H9 (cell line): ENCODE measurements at regions not wholly inside any gene's neighbourhood (a gene's known extent, or its start where the extent isn't known, plus 50 kb on each side); places are given as distances from the start of the nearest gene placed in this dataset.

Experiments used
- DNase-seq: peaks from one replicate; pipeline ENCODE4 v3.0.0-alpha.2; 2017
- H2AFZ ChIP-seq: one replicate; pipeline ENCODE4 v1.6.1; 2013; ENCODE audit warnings: mild to moderate bottlenecking, low read length, control low read depth, moderate library complexity
- H2AK5ac ChIP-seq: 2 replicates; pipeline ENCODE4 v1.6.1; 2013; ENCODE audit warnings: low read length, control low read depth, mixed read lengths; ENCODE audit not compliant: insufficient read length
- H2BK120ac ChIP-seq: one replicate; pipeline ENCODE4 v1.6.1; 2013; ENCODE audit warnings: low read depth, mild to moderate bottlenecking, low read length, control low read depth, inconsistent platforms; ENCODE audit not compliant: poor library complexity, severe bottlenecking
- H2BK12ac ChIP-seq: 2 replicates; pipeline ENCODE4 v1.6.1; 2013; ENCODE audit warnings: low read length, control low read depth, mixed read lengths, low read depth; ENCODE audit not compliant: insufficient read length
- H2BK15ac ChIP-seq: 2 replicates; pipeline ENCODE4 v1.6.1; 2013; ENCODE audit warnings: low read depth, low read length, control low read depth
- H2BK20ac ChIP-seq: one replicate; pipeline ENCODE4 v1.6.1; 2013; ENCODE audit warnings: low read depth, mild to moderate bottlenecking, low read length, control low read depth, inconsistent platforms; ENCODE audit not compliant: poor library complexity, severe bottlenecking
- H2BK5ac ChIP-seq: 2 replicates; pipeline ENCODE4 v1.6.1; 2013; ENCODE audit warnings: low read length, control low read depth, mixed read lengths; ENCODE audit not compliant: insufficient read length
- H3K14ac ChIP-seq: 2 replicates; pipeline ENCODE4 v1.6.1; 2013; ENCODE audit warnings: low read length, control low read depth; ENCODE audit not compliant: insufficient read depth
- H3K18ac ChIP-seq: 2 replicates; pipeline ENCODE4 v1.6.1; 2013; ENCODE audit warnings: low read depth, mild to moderate bottlenecking, mixed read lengths, low read length, control low read depth; ENCODE audit not compliant: insufficient read length
- H3K23ac ChIP-seq: 2 replicates; pipeline ENCODE4 v1.6.1; 2013; ENCODE audit warnings: low read length, control low read depth, mixed read lengths, low read depth; ENCODE audit not compliant: insufficient read length
- H3K23me2 ChIP-seq: 2 replicates; pipeline ENCODE4 v1.6.1; 2013; ENCODE audit warnings: low read depth, mild to moderate bottlenecking, mixed read lengths, low read length, control low read depth; ENCODE audit not compliant: insufficient read length, poor library complexity, severe bottlenecking
- H3K27ac ChIP-seq: 2 replicates; pipeline ENCODE4 v1.5.1; 2013; ENCODE audit warnings: low read length, control low read depth, mixed read lengths, low read depth; ENCODE audit not compliant: insufficient read length
- H3K27me3 ChIP-seq: 2 replicates; pipeline ENCODE4 v1.6.1; 2013; ENCODE audit warnings: low read length, control low read depth, inconsistent platforms; ENCODE audit not compliant: insufficient read depth
- H3K4ac ChIP-seq: 2 replicates; pipeline ENCODE4 v1.6.1; 2013; ENCODE audit warnings: low read depth, mild to moderate bottlenecking, control low read depth, inconsistent platforms, low read length, moderate library complexity
- H3K4me1 ChIP-seq: 2 replicates; pipeline ENCODE4 v1.6.1; 2013; ENCODE audit warnings: low read length, control low read depth, inconsistent platforms; ENCODE audit not compliant: insufficient read depth
- H3K4me2 ChIP-seq: 2 replicates; pipeline ENCODE4 v1.6.1; 2013; ENCODE audit warnings: low read length, control low read depth, mixed read lengths; ENCODE audit not compliant: insufficient read length, insufficient read depth
- H3K56ac ChIP-seq: 2 replicates; pipeline ENCODE4 v1.6.1; 2013; ENCODE audit warnings: low read depth, mild to moderate bottlenecking, mixed read lengths, low read length, control low read depth; ENCODE audit not compliant: insufficient read length
- H3K79me1 ChIP-seq: 2 replicates; pipeline ENCODE4 v1.6.1; 2013; ENCODE audit warnings: low read depth, mild to moderate bottlenecking, moderate library complexity, low read length, control low read depth, inconsistent platforms; ENCODE audit not compliant: insufficient read depth, poor library complexity, severe bottlenecking
- H3K79me2 ChIP-seq: 2 replicates; pipeline ENCODE4 v1.6.1; 2013; ENCODE audit warnings: low read length, control low read depth, inconsistent platforms; ENCODE audit not compliant: insufficient read depth
- H3K9ac ChIP-seq: 2 replicates; pipeline ENCODE4 v1.6.1; 2013; ENCODE audit warnings: low read length, control low read depth, mixed read lengths; ENCODE audit not compliant: insufficient read length; ENCODE audit errors: extremely low read depth
- H3K9me3 ChIP-seq: one replicate; pipeline ENCODE4 v1.6.1; 2013; ENCODE audit warnings: low read depth, low read length, inconsistent platforms; ENCODE audit not compliant: control insufficient read depth
- H3T11ph ChIP-seq: one replicate; pipeline ENCODE4 v1.6.1; 2013; ENCODE audit warnings: mild to moderate bottlenecking, low read length, control low read depth, inconsistent platforms
- H4K20me1 ChIP-seq: one replicate; pipeline ENCODE4 v1.6.1; 2013; ENCODE audit not compliant: control insufficient read depth, insufficient read length, insufficient read depth
- H4K5ac ChIP-seq: 2 replicates; pipeline ENCODE4 v1.6.1; 2013; ENCODE audit warnings: low read depth, mild to moderate bottlenecking, mixed read lengths, low read length, control low read depth; ENCODE audit not compliant: insufficient read length
- H4K8ac ChIP-seq: replicated peaks from 2 replicates; pipeline ENCODE4 v1.6.1; 2013; ENCODE audit warnings: low read length, control low read depth, mixed read lengths, low read depth; ENCODE audit not compliant: insufficient read length
- H4K91ac ChIP-seq: 2 replicates; pipeline ENCODE4 v1.6.1; 2013; ENCODE audit warnings: low read depth, mild to moderate bottlenecking, moderate library complexity, mixed read lengths, low read length, control low read depth; ENCODE audit not compliant: insufficient read length
- H3K27ac Mint-ChIP-seq, 3 experiments: 2 replicates in 2 of 3; 3 replicates in 1 of 3; pipeline ENCODE4 v1.8.0; 2020 to 2021; ENCODE audit warnings: mixed read lengths in 3 of 3, mild to moderate bottlenecking in 1 of 3, moderate library complexity in 1 of 3
- H3K27me3 Mint-ChIP-seq: 2 replicates; pipeline ENCODE4 v1.8.0; 2021; ENCODE audit warnings: low read depth, mild to moderate bottlenecking, moderate library complexity, mixed read lengths
- H3K36me3 Mint-ChIP-seq, 3 experiments: 2 replicates in 2 of 3; 3 replicates in 1 of 3; pipeline ENCODE4 v1.8.0; 2020 to 2021; ENCODE audit warnings: low read depth in 3 of 3, mixed read lengths in 3 of 3; ENCODE audit not compliant: insufficient read depth in 1 of 3
- H3K4me1 Mint-ChIP-seq, 2 experiments: 2 replicates each; pipeline ENCODE4 v1.8.0; 2020; ENCODE audit warnings: mixed read lengths in 2 of 2
- H3K4me3 Mint-ChIP-seq, 2 experiments: 2 replicates in 1 of 2; 3 replicates in 1 of 2; pipeline ENCODE4 v1.8.0; 2020 to 2021; ENCODE audit warnings: mild to moderate bottlenecking in 2 of 2, mixed read lengths in 2 of 2, moderate library complexity in 1 of 2
- H3K9me3 Mint-ChIP-seq, 2 experiments: 2 replicates in 1 of 2; 3 replicates in 1 of 2; pipeline ENCODE4 v1.8.0; 2020; ENCODE audit warnings: mild to moderate bottlenecking in 2 of 2, mixed read lengths in 2 of 2, moderate library complexity in 1 of 2
- WGBS: extraction: QIAGEN DNeasy Blood & Tissue Kit; methylation state at CpG from one replicate; pipeline ENCODE4 v1.1.7; 2013; ENCODE audit warnings: missing lambda C conversion rate, low lambda C conversion rate, mixed read lengths; ENCODE audit not compliant: insufficient read length; ENCODE audit errors: extremely low coverage; 5-methylcytosine and 5-hydroxymethylcytosine counted together
- TF ChIP-seq, protein P1 (sequence below): fragments of 200-600 bp; sonication (generic); conservative IDR thresholded peaks from 3 replicates; pipeline ENCODE4 v1.8.0; 2021; ENCODE audit warnings: antibody characterized with exemption, mild to moderate bottlenecking

DNA sequence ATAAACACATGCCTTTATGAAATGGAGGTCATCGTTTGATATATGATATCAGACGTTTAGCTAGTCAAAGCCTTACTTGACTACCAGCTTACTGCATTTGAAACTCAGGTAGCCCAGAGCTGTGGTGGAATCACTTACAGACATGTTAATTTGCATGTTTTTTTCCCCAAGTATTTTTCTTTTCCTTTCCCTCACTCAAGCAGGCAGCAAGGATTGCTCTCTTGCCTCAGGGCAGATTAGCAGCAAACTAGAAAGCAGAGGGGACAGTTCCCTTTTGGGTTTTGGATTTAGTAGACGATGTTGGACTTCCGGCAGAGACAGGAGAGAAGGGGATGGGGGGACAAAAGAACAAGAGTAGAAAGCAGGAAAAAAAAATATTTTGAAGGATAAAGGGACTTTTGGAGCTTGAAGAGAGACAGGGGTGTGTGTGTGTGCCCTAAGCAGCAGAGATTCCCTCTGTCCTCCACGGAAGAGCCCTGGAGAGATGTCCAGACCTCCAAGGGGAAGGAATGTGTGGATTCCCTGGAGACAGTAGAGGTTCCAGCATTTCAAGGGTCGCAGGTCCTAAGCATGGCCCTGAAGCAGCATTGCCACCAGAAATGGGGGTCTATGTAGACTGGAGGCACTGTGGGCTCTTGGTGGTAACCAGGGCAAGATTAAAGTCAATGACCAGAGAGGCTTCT, 86.8 kb upstream of the CADPS start:
- Mint-ChIP-seq H3K27ac (peak overlapping the region in 2 of 3 experiments; percentile 25 to 43; a peak in 4 of 7 replicates), H3K9me3 (no peaks in the 10 kb centered on the region), H3K4me1 (peaks cover 21 to 22% of the 10 kb centered on the region in 2 experiments), H3K4me3 (no peak overlapping the region), H3K36me3 (peaks cover 7 to 39% (median 39%) of the 10 kb centered on the region in 3 experiments; a peak in 6 of 7 replicates), H3K27me3 (no peaks in the 10 kb centered on the region)
- Histone ChIP-seq H3T11ph (no peak overlapping the region), H3K14ac (no peak overlapping the region; the same call in 1 of the 2 replicates), H2BK15ac (no peak overlapping the region), H2BK5ac (no peak overlapping the region), H2BK12ac (no peak overlapping the region), H2AFZ (no peak overlapping the region), H3K56ac (no peak overlapping the region), H3K23me2 (no peaks in the 10 kb centered on the region), H4K91ac (no peak overlapping the region), H3K79me2 (peaks cover 1% of the 10 kb centered on the region; the same call in 1 of the 2 replicates), H3K18ac (no peak overlapping the region), H2BK120ac (no peak overlapping the region), H3K9ac (no peak overlapping the region), H3K9me3 (no peaks in the 10 kb centered on the region), H2BK20ac (no peak overlapping the region), H2AK5ac (no peak overlapping the region), H3K23ac (no peak overlapping the region), H3K27me3 (no peaks in the 10 kb centered on the region), H4K8ac (no peak overlapping the region), H3K4me2 (no peak overlapping the region), H4K5ac (no peak overlapping the region), H3K27ac (no peak overlapping the region), H3K4ac (no peak overlapping the region), H3K79me1 (no peaks in the 10 kb centered on the region), H3K4me1 (peaks cover 14% of the 10 kb centered on the region; the same call in 1 of the 2 replicates), H4K20me1 (no peaks in the 10 kb centered on the region)
- DNase-seq = no peak
- WGBS = no CpG with 5 or more reads among the region's 6 CpGs
- TF ChIP-seq, protein P1, sequence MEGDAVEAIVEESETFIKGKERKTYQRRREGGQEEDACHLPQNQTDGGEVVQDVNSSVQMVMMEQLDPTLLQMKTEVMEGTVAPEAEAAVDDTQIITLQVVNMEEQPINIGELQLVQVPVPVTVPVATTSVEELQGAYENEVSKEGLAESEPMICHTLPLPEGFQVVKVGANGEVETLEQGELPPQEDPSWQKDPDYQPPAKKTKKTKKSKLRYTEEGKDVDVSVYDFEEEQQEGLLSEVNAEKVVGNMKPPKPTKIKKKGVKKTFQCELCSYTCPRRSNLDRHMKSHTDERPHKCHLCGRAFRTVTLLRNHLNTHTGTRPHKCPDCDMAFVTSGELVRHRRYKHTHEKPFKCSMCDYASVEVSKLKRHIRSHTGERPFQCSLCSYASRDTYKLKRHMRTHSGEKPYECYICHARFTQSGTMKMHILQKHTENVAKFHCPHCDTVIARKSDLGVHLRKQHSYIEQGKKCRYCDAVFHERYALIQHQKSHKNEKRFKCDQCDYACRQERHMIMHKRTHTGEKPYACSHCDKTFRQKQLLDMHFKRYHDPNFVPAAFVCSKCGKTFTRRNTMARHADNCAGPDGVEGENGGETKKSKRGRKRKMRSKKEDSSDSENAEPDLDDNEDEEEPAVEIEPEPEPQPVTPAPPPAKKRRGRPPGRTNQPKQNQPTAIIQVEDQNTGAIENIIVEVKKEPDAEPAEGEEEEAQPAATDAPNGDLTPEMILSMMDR = no peak
